Calu3 (cell line): ENCODE measurements at regions not wholly inside any gene's neighbourhood (a gene's known extent, or its start where the extent isn't known, plus 50 kb on each side); places are given as distances from the start of the nearest gene placed in this dataset.

Experiments
- BruUV-seq: library from RNA; stranded (reverse); fragments of 400-500 nt; replicated peaks from 2 replicates; lab custom pipeline; 2021; lab: Mats Ljungman, UMichigan
- CTCF ChIA-PET: fragments of 300-600 bp; sonication (Branson Sonifier 250); formaldehyde crosslinking; loops from one replicate; lab custom pipeline; 2022; ENCODE audit warnings: antibody characterized with exemption; lab: Charles Lee
- DNase-seq: peaks from one replicate; pipeline ENCODE4 v3.0.0; 2022
- H3K27ac Mint-ChIP-seq: one replicate; pipeline ENCODE4 v1.8.0; 2022; ENCODE audit warnings: mixed read lengths; ENCODE audit not compliant: unreplicated experiment
- H3K27me3 Mint-ChIP-seq: one replicate; pipeline ENCODE4 v1.8.0; 2022; ENCODE audit warnings: mixed read lengths; ENCODE audit not compliant: unreplicated experiment
- H3K36me3 Mint-ChIP-seq: one replicate; pipeline ENCODE4 v1.8.0; 2022; ENCODE audit warnings: mild to moderate bottlenecking, moderate library complexity, mixed read lengths; ENCODE audit not compliant: insufficient read depth, unreplicated experiment
- H3K4me1 Mint-ChIP-seq: one replicate; pipeline ENCODE4 v1.8.0; 2022; ENCODE audit warnings: mild to moderate bottlenecking, low read depth, mixed read lengths; ENCODE audit not compliant: unreplicated experiment
- H3K4me3 Mint-ChIP-seq: one replicate; pipeline ENCODE4 v1.8.0; 2022; ENCODE audit warnings: mild to moderate bottlenecking, low read depth, moderate library complexity, mixed read lengths; ENCODE audit not compliant: unreplicated experiment
- H3K9me3 Mint-ChIP-seq: one replicate; pipeline ENCODE4 v1.8.0; 2022; ENCODE audit warnings: low read depth, mixed read lengths; ENCODE audit not compliant: unreplicated experiment
- intact Hi-C: fragments of 100-400 bp; cut with micrococcal nuclease; formaldehyde crosslinking; loops from one replicate; pipeline ENCODE4 v1.10.0; 2022; ENCODE audit not compliant: unreplicated experiment
- TF ChIP-seq, protein P1 (sequence below): fragments of 200-600 bp; IDR thresholded peaks from one replicate; pipeline ENCODE4 v1.8.0; 2022; ENCODE audit warnings: antibody characterized with exemption; ENCODE audit not compliant: unreplicated experiment

DNA sequence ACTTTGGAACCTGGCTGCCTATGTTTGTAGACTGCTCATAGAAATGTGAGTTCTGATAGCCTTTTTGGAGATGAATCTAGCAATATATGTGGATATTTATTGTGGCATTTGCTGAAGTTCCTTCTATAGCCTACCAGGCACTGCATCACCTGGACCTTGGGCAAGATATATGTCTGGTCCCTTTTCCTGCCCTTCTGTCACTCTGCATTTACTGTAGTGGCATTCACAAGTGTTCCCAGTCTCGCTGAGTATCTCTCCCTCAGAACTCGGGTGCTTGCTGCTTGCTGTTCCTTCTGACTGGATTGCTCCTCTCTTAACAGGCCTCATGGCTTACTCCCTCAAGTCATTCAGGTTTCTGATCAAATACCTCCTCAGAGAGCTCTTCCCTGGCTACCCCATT, 145.0 kb downstream of the UBE2E3 start:
- Mint-ChIP-seq H3K36me3 (no peaks in the 10 kb centered on the region), H3K27me3 (no peaks in the 10 kb centered on the region), H3K4me1 (peaks cover 14% of the 10 kb centered on the region), H3K9me3 (no peaks in the 10 kb centered on the region), H3K27ac (no peak overlapping the region), H3K4me3 (no peak overlapping the region)
- DNase-seq: no peak
- CTCF ChIA-PET: no interaction called here
- intact Hi-C loops: no loop called here
- BruUV-seq: no TSS peak
- TF ChIP-seq, protein P1, sequence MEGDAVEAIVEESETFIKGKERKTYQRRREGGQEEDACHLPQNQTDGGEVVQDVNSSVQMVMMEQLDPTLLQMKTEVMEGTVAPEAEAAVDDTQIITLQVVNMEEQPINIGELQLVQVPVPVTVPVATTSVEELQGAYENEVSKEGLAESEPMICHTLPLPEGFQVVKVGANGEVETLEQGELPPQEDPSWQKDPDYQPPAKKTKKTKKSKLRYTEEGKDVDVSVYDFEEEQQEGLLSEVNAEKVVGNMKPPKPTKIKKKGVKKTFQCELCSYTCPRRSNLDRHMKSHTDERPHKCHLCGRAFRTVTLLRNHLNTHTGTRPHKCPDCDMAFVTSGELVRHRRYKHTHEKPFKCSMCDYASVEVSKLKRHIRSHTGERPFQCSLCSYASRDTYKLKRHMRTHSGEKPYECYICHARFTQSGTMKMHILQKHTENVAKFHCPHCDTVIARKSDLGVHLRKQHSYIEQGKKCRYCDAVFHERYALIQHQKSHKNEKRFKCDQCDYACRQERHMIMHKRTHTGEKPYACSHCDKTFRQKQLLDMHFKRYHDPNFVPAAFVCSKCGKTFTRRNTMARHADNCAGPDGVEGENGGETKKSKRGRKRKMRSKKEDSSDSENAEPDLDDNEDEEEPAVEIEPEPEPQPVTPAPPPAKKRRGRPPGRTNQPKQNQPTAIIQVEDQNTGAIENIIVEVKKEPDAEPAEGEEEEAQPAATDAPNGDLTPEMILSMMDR: no peak

DNA sequence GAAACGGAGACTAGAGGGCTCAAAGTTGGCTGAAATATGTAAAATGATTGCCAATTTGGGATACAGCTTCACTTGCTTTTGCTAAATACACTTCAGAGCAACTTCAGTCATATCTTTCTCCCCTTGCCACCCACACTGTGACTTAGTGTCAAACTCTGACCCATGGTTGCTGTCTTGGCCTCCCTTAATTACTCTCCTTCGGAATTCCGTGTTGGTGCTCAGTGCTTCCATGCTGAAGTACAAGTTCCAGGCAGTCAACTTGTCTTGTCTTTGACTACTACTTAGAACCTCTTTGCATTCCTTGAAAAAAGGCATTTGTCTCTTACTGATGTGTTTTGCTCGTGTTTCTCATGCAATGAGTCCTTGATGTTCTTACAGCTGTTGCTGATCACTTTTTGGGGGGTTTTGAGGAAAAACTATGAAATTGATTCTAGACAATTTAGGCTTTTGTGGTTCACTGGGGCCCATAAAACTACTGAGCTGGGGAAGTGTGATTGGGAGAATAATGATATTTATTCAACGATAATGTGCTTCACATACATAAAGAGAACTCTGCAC, 146.0 kb downstream of the UBE2E3 start:
- H3K9me3 Mint-ChIP-seq: no peaks in the 10 kb centered on the region
- H3K27me3 Mint-ChIP-seq: no peaks in the 10 kb centered on the region
- H3K4me3 Mint-ChIP-seq: no peak overlapping the region
- intact Hi-C loops: no loop called here
- H3K36me3 Mint-ChIP-seq: no peaks in the 10 kb centered on the region
- BruUV-seq: no TSS peak
- H3K4me1 Mint-ChIP-seq: peaks cover 4% of the 10 kb centered on the region
- TF ChIP-seq, protein P1: no peak
- CTCF ChIA-PET: no interaction called here
- H3K27ac Mint-ChIP-seq: no peak overlapping the region
- DNase-seq: no peak

DNA sequence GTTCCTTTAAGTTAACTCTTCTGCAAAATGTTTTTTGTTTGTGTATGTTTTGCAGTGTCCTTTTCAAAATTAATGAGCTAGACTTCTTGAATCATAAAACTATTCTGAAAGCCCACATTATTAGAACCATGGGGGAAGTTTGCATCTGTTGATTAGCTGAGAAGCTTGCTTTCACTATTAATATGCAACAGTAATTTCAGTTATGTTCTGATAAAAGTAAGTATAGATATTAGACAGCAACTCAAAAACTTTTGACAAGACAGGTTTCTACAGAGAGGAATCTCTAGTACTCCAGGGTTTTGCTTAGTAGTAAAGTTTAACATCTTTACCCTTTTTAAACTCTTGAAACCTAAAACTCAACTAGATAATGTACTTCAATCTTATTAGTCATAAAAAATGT, 147.8 kb downstream of the UBE2E3 start:
- Mint-ChIP-seq H3K4me3 (no peak overlapping the region), H3K27me3 (no peaks in the 10 kb centered on the region), H3K4me1 (no peaks in the 10 kb centered on the region), H3K27ac (no peak overlapping the region), H3K9me3 (no peaks in the 10 kb centered on the region), H3K36me3 (no peaks in the 10 kb centered on the region)
- intact Hi-C loops: no loop called here
- CTCF ChIA-PET: interaction anchor here (1.1 kb wide), 1 partner anchor 357 kb away, joined by 3 read pairs; no protein-coding TSS in a partner anchor
- DNase-seq: no peak
- no TSS peak for BruUV-seq
- TF ChIP-seq, protein P1: no peak

DNA sequence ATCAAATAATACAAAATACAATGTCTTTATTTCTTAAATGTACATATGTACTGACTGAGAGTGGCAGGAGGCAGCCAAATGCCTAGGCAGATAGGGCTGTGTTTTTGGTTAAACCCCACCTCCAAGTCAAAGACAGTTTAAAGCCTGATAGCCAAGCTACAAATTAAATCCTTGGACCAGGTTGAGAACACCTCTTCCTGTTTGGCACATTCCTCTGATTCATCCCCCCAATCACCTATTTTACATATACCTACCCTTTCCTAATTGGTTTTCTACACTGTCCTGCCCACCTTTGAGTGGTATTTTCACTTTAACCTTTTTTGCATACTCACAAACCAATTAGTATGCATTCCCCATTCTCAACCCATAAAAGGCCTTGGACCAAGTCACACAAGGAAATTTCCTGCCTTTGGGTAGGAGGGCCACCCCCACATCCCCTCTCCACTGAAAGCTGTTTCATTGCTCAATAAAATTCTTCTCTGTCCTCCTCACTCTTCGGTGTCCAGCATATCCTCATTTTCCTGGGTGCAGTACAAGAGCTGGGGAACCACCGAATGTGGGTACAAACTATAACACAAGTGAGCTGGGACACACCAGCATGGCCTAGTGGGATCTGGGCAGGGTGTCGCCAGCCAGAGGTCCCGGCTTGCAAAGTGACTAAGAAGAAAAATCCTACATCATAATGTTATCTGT, 149.1 kb downstream of the UBE2E3 start:
- CTCF ChIA-PET: no interaction called here
- no peaks in the 10 kb centered on the region for H3K36me3 Mint-ChIP-seq
- H3K27ac Mint-ChIP-seq: no peak overlapping the region
- no peaks in the 10 kb centered on the region for H3K9me3 Mint-ChIP-seq
- H3K4me1 Mint-ChIP-seq: no peaks in the 10 kb centered on the region
- TF ChIP-seq, protein P1: no peak
- BruUV-seq: no TSS peak
- no peak for DNase-seq
- no peak overlapping the region for H3K4me3 Mint-ChIP-seq
- H3K27me3 Mint-ChIP-seq: no peaks in the 10 kb centered on the region
- intact Hi-C loops: no loop called here
